CD8-positive, alpha-beta memory T cell (primary cell): ENCODE measurements at regions not wholly inside any gene's neighbourhood (a gene's known extent, or its start where the extent isn't known, plus 50 kb on each side); places are given as distances from the start of the nearest gene placed in this dataset.

Experiments
- CTCF ChIA-PET: fragments of 350-600 bp; sonication (Branson Sonifier 250); formaldehyde crosslinking; loops from one replicate; lab custom pipeline; 2021; ENCODE audit warnings: antibody characterized with exemption; lab: Charles Lee
- POLR2A ChIA-PET: fragments of 350-600 bp; sonication (Branson Sonifier 250); formaldehyde crosslinking; loops from one replicate; lab custom pipeline; 2021; ENCODE audit warnings: antibody characterized with exemption; lab: Charles Lee
- DNase-seq, 5 donors: peaks; one replicate each; pipeline versions ENCODE4 v3.0.0 to v3.0.0-alpha.2; 2020 to 2022; ENCODE audit warnings: mixed read lengths in 1 of 5
- H3K27ac ChIP-seq: one replicate; pipeline ENCODE4 v1.7.0; 2013; ENCODE audit warnings: low read depth, mild to moderate bottlenecking, low read length, moderate library complexity
- H3K27me3 ChIP-seq: 2 replicates; pipeline ENCODE4 v1.7.0; 2013; ENCODE audit warnings: low read length, mild to moderate bottlenecking; ENCODE audit not compliant: insufficient read depth, poor library complexity, severe bottlenecking
- H3K36me3 ChIP-seq: 2 replicates; pipeline ENCODE4 v1.7.0; 2013; ENCODE audit warnings: mild to moderate bottlenecking, low read length, moderate library complexity; ENCODE audit not compliant: insufficient read depth
- H3K4me1 ChIP-seq: 2 replicates; pipeline ENCODE4 v1.7.0; 2013; ENCODE audit warnings: mild to moderate bottlenecking, low read length, moderate library complexity; ENCODE audit not compliant: insufficient read depth
- H3K4me3 ChIP-seq: 2 replicates; pipeline ENCODE4 v1.7.0; 2013; ENCODE audit warnings: mild to moderate bottlenecking, low read length
- H3K9me3 ChIP-seq: 2 replicates; pipeline ENCODE4 v1.7.0; 2013; ENCODE audit warnings: mild to moderate bottlenecking, low read length
- H3K27ac Mint-ChIP-seq, 8 donors: one replicate each; pipeline ENCODE4 v1.8.0; 2020 to 2021; ENCODE audit warnings: mixed read lengths in 8 of 8, mild to moderate bottlenecking in 6 of 8, inconsistent platforms in 3 of 8, moderate library complexity in 3 of 8
- H3K27me3 Mint-ChIP-seq, 2 donors: one replicate each; pipeline ENCODE4 v1.8.0; 2020 to 2021; ENCODE audit warnings: mixed read lengths in 2 of 2, mild to moderate bottlenecking in 1 of 2, moderate library complexity in 1 of 2
- H3K36me3 Mint-ChIP-seq, 3 donors: one replicate each; pipeline ENCODE4 v1.8.0; 2020 to 2021; ENCODE audit warnings: mixed read lengths in 3 of 3, inconsistent platforms in 1 of 3, mild to moderate bottlenecking in 1 of 3
- H3K4me1 Mint-ChIP-seq, 3 donors: one replicate each; pipeline ENCODE4 v1.8.0; 2020 to 2021; ENCODE audit warnings: mixed read lengths in 3 of 3, inconsistent platforms in 1 of 3, mild to moderate bottlenecking in 1 of 3
- H3K4me3 Mint-ChIP-seq, 7 donors: one replicate each; pipeline ENCODE4 v1.8.0; 2020 to 2021; ENCODE audit warnings: mixed read lengths in 7 of 7, mild to moderate bottlenecking in 6 of 7, moderate library complexity in 4 of 7, inconsistent platforms in 2 of 7
- H3K9me3 Mint-ChIP-seq, 5 donors: one replicate each; pipeline ENCODE4 v1.8.0; 2020 to 2022; ENCODE audit warnings: mixed read lengths in 5 of 5, mild to moderate bottlenecking in 3 of 5, moderate library complexity in 2 of 5, inconsistent platforms in 1 of 5

GRCh38 chr5:6043491-6044310, 334.6 kb downstream of the MED10 start:
- no peaks in the 10 kb centered on the region for H3K9me3 Mint-ChIP-seq
- H3K36me3 Mint-ChIP-seq, result no peaks in the 10 kb centered on the region
- DNase-seq, result no peak
- Histone ChIP-seq H3K27ac (no peak overlapping the region), H3K9me3 (no peaks in the 10 kb centered on the region), H3K27me3 (no peaks in the 10 kb centered on the region), H3K4me1 (no peaks in the 10 kb centered on the region), H3K4me3 (no peak overlapping the region), H3K36me3 (no peaks in the 10 kb centered on the region)
- no peak overlapping the region for H3K27ac Mint-ChIP-seq
- no peaks in the 10 kb centered on the region for H3K4me1 Mint-ChIP-seq
- peaks cover 2% of the 10 kb centered on the region in 2 donors for H3K27me3 Mint-ChIP-seq
- POLR2A ChIA-PET, result no interaction called here
- H3K4me3 Mint-ChIP-seq, result no peak overlapping the region
- CTCF ChIA-PET, result no interaction called here

- peaks cover 2% of the 10 kb centered on the region in 2 donors for H3K27me3 Mint-ChIP-seq
- no peak for DNase-seq
- H3K27ac Mint-ChIP-seq, result peak overlapping the region in 1 of 8 donors; percentile 56
- Histone ChIP-seq H3K36me3 (no peaks in the 10 kb centered on the region), H3K27ac (no peak overlapping the region), H3K4me3 (no peak overlapping the region), H3K9me3 (no peaks in the 10 kb centered on the region), H3K27me3 (no peaks in the 10 kb centered on the region), H3K4me1 (no peaks in the 10 kb centered on the region)
- H3K4me1 Mint-ChIP-seq, result no peaks in the 10 kb centered on the region
- no peaks in the 10 kb centered on the region for H3K36me3 Mint-ChIP-seq
- ChIA-PET CTCF (no interaction called here), POLR2A (no interaction called here)
- no peaks in the 10 kb centered on the region for H3K9me3 Mint-ChIP-seq
- no peak overlapping the region for H3K4me3 Mint-ChIP-seq
Observed at GRCh38 chr5:6041977-6042550, 336.3 kb downstream of the MED10 start.

GRCh38 chr5:6039111-6039510, 339.2 kb downstream of the MED10 start:
- ChIA-PET CTCF (no interaction called here), POLR2A (no interaction called here)
- no peaks in the 10 kb centered on the region for H3K9me3 ChIP-seq
- no peaks in the 10 kb centered on the region for H3K36me3 ChIP-seq
- H3K27me3 ChIP-seq, result no peaks in the 10 kb centered on the region
- no peak overlapping the region for H3K27ac ChIP-seq
- no peak overlapping the region for H3K4me3 ChIP-seq
- Mint-ChIP-seq H3K4me1 (no peaks in the 10 kb centered on the region), H3K27ac (no peak overlapping the region), H3K9me3 (no peaks in the 10 kb centered on the region), H3K36me3 (no peaks in the 10 kb centered on the region), H3K27me3 (peaks cover 2% of the 10 kb centered on the region in 2 donors), H3K4me3 (no peak overlapping the region)
- no peak for DNase-seq
- H3K4me1 ChIP-seq, result no peaks in the 10 kb centered on the region

- CTCF ChIA-PET, result no interaction called here
- Mint-ChIP-seq H3K4me3 (no peak overlapping the region), H3K27ac (no peak overlapping the region)
Observed at GRCh38 chr5:6036006-6036405, 342.3 kb downstream of the MED10 start.

GRCh38 chr5:6029811-6030271, 348.5 kb downstream of the MED10 start:
- H3K4me1 ChIP-seq, result no peaks in the 10 kb centered on the region
- H3K9me3 Mint-ChIP-seq, result no peaks in the 10 kb centered on the region
- H3K36me3 ChIP-seq, result no peaks in the 10 kb centered on the region
- no peaks in the 10 kb centered on the region for H3K27me3 ChIP-seq
- no peak overlapping the region for H3K27ac ChIP-seq
- no peaks in the 10 kb centered on the region for H3K9me3 ChIP-seq
- no peak for DNase-seq
- H3K4me3 ChIP-seq, result no peak overlapping the region
- H3K4me1 Mint-ChIP-seq, result no peaks in the 10 kb centered on the region
- H3K36me3 Mint-ChIP-seq, result no peaks in the 10 kb centered on the region
- no peak overlapping the region for H3K4me3 Mint-ChIP-seq
- no peak overlapping the region for H3K27ac Mint-ChIP-seq
- ChIA-PET CTCF (no interaction called here), POLR2A (no interaction called here)
- peaks cover 0 to 3% of the 10 kb centered on the region in 2 donors for H3K27me3 Mint-ChIP-seq

More at GRCh38 chr5:6036006-6036405, 342.3 kb downstream of the MED10 start:
- no peaks in the 10 kb centered on the region for H3K27me3 ChIP-seq
- Mint-ChIP-seq H3K4me1 (no peaks in the 10 kb centered on the region), H3K27me3 (peaks cover 2% of the 10 kb centered on the region in 2 donors), H3K9me3 (no peaks in the 10 kb centered on the region), H3K36me3 (no peaks in the 10 kb centered on the region)
- H3K27ac ChIP-seq, result no peak overlapping the region
- no peaks in the 10 kb centered on the region for H3K36me3 ChIP-seq
- H3K9me3 ChIP-seq, result no peaks in the 10 kb centered on the region
- H3K4me1 ChIP-seq, result no peaks in the 10 kb centered on the region
- no peak for DNase-seq
- POLR2A ChIA-PET, result no interaction called here
- H3K4me3 ChIP-seq, result no peak overlapping the region

- no peak for DNase-seq
- Histone ChIP-seq H3K4me3 (no peak overlapping the region), H3K27ac (no peak overlapping the region), H3K36me3 (no peaks in the 10 kb centered on the region), H3K27me3 (no peaks in the 10 kb centered on the region), H3K4me1 (no peaks in the 10 kb centered on the region), H3K9me3 (no peaks in the 10 kb centered on the region)
- CTCF ChIA-PET, result no interaction called here
- Mint-ChIP-seq H3K4me1 (no peaks in the 10 kb centered on the region), H3K4me3 (no peak overlapping the region), H3K27me3 (peaks cover 0 to 9% of the 10 kb centered on the region in 2 donors), H3K9me3 (no peaks in the 10 kb centered on the region), H3K36me3 (no peaks in the 10 kb centered on the region), H3K27ac (no peak overlapping the region)
- POLR2A ChIA-PET, result no interaction called here
Observed at GRCh38 chr5:6026766-6027406, 351.5 kb downstream of the MED10 start.

GRCh38 chr5:6019612-6020011, 358.7 kb downstream of the MED10 start:
- H3K4me1 ChIP-seq, result no peaks in the 10 kb centered on the region
- Mint-ChIP-seq H3K4me3 (no peak overlapping the region), H3K27me3 (peaks cover 0 to 3% of the 10 kb centered on the region in 2 donors), H3K27ac (no peak overlapping the region), H3K4me1 (no peaks in the 10 kb centered on the region), H3K36me3 (no peaks in the 10 kb centered on the region), H3K9me3 (no peaks in the 10 kb centered on the region)
- no peak overlapping the region for H3K27ac ChIP-seq
- no peaks in the 10 kb centered on the region for H3K9me3 ChIP-seq
- ChIA-PET POLR2A (no interaction called here), CTCF (no interaction called here)
- no peaks in the 10 kb centered on the region for H3K27me3 ChIP-seq
- no peak for DNase-seq
- no peaks in the 10 kb centered on the region for H3K36me3 ChIP-seq
- no peak overlapping the region for H3K4me3 ChIP-seq

- Histone ChIP-seq H3K27me3 (no peaks in the 10 kb centered on the region), H3K9me3 (no peaks in the 10 kb centered on the region), H3K27ac (no peak overlapping the region), H3K36me3 (no peaks in the 10 kb centered on the region), H3K4me1 (no peaks in the 10 kb centered on the region), H3K4me3 (no peak overlapping the region)
- POLR2A ChIA-PET, result no interaction called here
- no peak overlapping the region for H3K4me3 Mint-ChIP-seq
- H3K4me1 Mint-ChIP-seq, result no peaks in the 10 kb centered on the region
- H3K27ac Mint-ChIP-seq, result no peak overlapping the region
- H3K36me3 Mint-ChIP-seq, result no peaks in the 10 kb centered on the region
- no peak for DNase-seq
- peaks cover 0 to 2% (median 0%) of the 10 kb centered on the region in 5 donors for H3K9me3 Mint-ChIP-seq
- CTCF ChIA-PET, result no interaction called here
- H3K27me3 Mint-ChIP-seq, result no peaks in the 10 kb centered on the region
Observed at GRCh38 chr5:6013506-6013905, 364.8 kb downstream of the MED10 start.
